Neutrophil (primary cell): ENCODE measurements at regions not wholly inside any gene's neighbourhood (a gene's known extent, or its start where the extent isn't known, plus 50 kb on each side); places are given as distances from the start of the nearest gene placed in this dataset.

ENCODE experiments used
- H3K27ac ChIP-seq: fragments of 200-600 bp; sonication (generic); 2 replicates; pipeline ENCODE4 v1.5.1; 2016; ENCODE audit warnings: mild to moderate bottlenecking, moderate library complexity
- H3K27me3 ChIP-seq: fragments of 200-600 bp; sonication (generic); 2 replicates; pipeline ENCODE4 v1.6.0; 2016; ENCODE audit warnings: mild to moderate bottlenecking
- H3K36me3 ChIP-seq: fragments of 200-600 bp; sonication (generic); 2 replicates; pipeline ENCODE4 v1.5.1; 2017
- H3K4me1 ChIP-seq, 2 experiments: fragments of 200-600 bp in 1 of 2; sonication (generic) in 1 of 2; 1 replicate in 1 of 2; 2 replicates in 1 of 2; pipeline versions ENCODE4 v1.5.1 to v1.6.1; 2013 to 2016; ENCODE audit warnings: low read depth in 1 of 2, low read length in 1 of 2, mild to moderate bottlenecking in 1 of 2, moderate library complexity in 1 of 2; ENCODE audit not compliant: control insufficient read depth in 1 of 2, insufficient read depth in 1 of 2
- H3K4me3 ChIP-seq, 2 experiments: fragments of 200-600 bp in 1 of 2; sonication (generic) in 1 of 2; 1 replicate in 1 of 2; 2 replicates in 1 of 2; pipeline ENCODE4 v1.5.1; 2013 to 2016; ENCODE audit warnings: low read depth in 1 of 2, low read length in 1 of 2, mild to moderate bottlenecking in 1 of 2, moderate library complexity in 1 of 2
- H3K9me3 ChIP-seq: fragments of 200-600 bp; sonication (generic); 2 replicates; pipeline ENCODE4 v1.5.1; 2016
- CTCF ChIP-seq: fragments of 200-600 bp; sonication (generic); IDR thresholded peaks from 2 replicates; pipeline ENCODE4 v1.5.1; 2016; ENCODE audit warnings: antibody characterized with exemption

GRCh38 chr15:70252056-70252950 is 154.6 kb upstream of the TLE3 start:
- TF ChIP-seq CTCF: no peak
- Histone ChIP-seq H3K27ac (no peak overlapping the region), H3K9me3 (no peaks in the 10 kb centered on the region), H3K4me3 (no peak overlapping the region), H3K4me1 (peaks cover 1 to 5% of the 10 kb centered on the region in 2 experiments), H3K36me3 (no peaks in the 10 kb centered on the region), H3K27me3 (no peaks in the 10 kb centered on the region)

GRCh38 chr15:70251246-70251990 is 153.7 kb upstream of the TLE3 start:
- no peak overlapping the region for H3K27ac ChIP-seq
- no peaks in the 10 kb centered on the region for H3K9me3 ChIP-seq
- H3K36me3 ChIP-seq: no peaks in the 10 kb centered on the region
- no peaks in the 10 kb centered on the region for H3K4me1 ChIP-seq
- no peaks in the 10 kb centered on the region for H3K27me3 ChIP-seq
- no peak for TF ChIP-seq CTCF
- no peak overlapping the region for H3K4me3 ChIP-seq

GRCh38 chr15:70250208-70251201 is 152.8 kb upstream of the TLE3 start:
- Histone ChIP-seq H3K36me3 (no peaks in the 10 kb centered on the region), H3K27me3 (no peaks in the 10 kb centered on the region), H3K4me1 (no peaks in the 10 kb centered on the region), H3K9me3 (no peaks in the 10 kb centered on the region), H3K27ac (no peak overlapping the region), H3K4me3 (no peak overlapping the region)
- no peak for TF ChIP-seq CTCF

- H3K36me3 ChIP-seq: no peaks in the 10 kb centered on the region
- H3K9me3 ChIP-seq: no peaks in the 10 kb centered on the region
- H3K27ac ChIP-seq: no peak overlapping the region
- no peak for TF ChIP-seq CTCF
- no peaks in the 10 kb centered on the region for H3K27me3 ChIP-seq
- H3K4me3 ChIP-seq: no peak overlapping the region
- no peaks in the 10 kb centered on the region for H3K4me1 ChIP-seq
Observed at GRCh38 chr15:70249616-70250015, 151.9 kb upstream of the TLE3 start.
